ENCODE measurements at regions not wholly inside any gene's neighbourhood (a gene's known extent, or its start where the extent isn't known, plus 50 kb on each side); places are given as distances from the start of the nearest gene placed in this dataset.

DNA sequence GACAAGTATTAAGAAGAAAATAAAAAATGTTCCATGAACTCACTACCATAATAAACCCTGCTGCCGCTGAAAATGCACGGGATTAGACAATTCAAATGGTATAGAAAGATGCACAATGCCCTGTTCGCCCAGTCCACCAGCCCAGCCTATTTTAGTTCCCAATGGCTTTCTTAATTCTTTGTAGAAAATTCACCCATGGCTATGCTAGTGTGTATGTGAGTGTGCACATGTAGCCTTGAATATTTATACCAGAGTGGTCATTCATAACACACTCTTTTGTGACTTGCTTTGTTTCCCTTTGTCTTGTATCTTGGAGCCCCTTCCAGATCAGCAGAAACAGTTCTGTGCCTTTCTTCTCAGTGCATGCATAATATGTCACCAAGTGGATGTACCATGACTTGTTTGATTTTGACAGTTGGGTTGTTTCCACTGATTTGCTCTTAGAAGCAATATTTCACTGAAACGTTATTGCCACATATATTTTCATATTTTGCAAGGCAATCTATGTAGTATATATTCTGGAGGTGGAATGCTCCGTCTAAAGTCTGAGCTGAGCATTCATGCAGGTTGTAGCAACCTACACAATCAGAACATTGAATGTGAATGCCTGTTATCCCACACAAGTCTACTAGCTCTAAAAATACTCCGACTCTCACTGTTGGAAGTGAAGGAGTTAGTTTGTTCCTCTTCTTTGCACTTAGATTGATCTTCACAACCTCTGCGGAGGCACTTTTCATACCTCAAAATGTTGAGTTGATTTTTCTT lies 383.0 kb upstream of the EEF2KMT start:
- H3K27me3 Mint-ChIP-seq (ENCODE audit: low read depth): peaks cover 56% of the 10 kb centered on the region

GRCh38 chr16:5479926-5480325 lies 382.3 kb upstream of the EEF2KMT start:
- Mint-ChIP-seq H3K4me3 (no peak overlapping the region), H3K27me3 (ENCODE audit: low read depth) (peaks cover 58% of the 10 kb centered on the region), H3K4me1 (no peaks in the 10 kb centered on the region), H3K36me3 (no peaks in the 10 kb centered on the region), H3K9me3 (no peaks in the 10 kb centered on the region), H3K27ac (no peak overlapping the region)
- TF ChIP-seq, protein P1, sequence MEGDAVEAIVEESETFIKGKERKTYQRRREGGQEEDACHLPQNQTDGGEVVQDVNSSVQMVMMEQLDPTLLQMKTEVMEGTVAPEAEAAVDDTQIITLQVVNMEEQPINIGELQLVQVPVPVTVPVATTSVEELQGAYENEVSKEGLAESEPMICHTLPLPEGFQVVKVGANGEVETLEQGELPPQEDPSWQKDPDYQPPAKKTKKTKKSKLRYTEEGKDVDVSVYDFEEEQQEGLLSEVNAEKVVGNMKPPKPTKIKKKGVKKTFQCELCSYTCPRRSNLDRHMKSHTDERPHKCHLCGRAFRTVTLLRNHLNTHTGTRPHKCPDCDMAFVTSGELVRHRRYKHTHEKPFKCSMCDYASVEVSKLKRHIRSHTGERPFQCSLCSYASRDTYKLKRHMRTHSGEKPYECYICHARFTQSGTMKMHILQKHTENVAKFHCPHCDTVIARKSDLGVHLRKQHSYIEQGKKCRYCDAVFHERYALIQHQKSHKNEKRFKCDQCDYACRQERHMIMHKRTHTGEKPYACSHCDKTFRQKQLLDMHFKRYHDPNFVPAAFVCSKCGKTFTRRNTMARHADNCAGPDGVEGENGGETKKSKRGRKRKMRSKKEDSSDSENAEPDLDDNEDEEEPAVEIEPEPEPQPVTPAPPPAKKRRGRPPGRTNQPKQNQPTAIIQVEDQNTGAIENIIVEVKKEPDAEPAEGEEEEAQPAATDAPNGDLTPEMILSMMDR (IDR thresholded peaks at IDR 0.05; ENCODE audit: unreplicated experiment): no peak
- no peak for DNase-seq (ENCODE audit: low spot score in 2 of 2, unreplicated experiment in 2 of 2)

More for the DNA sequence above, 383.0 kb upstream of the EEF2KMT start:
- Mint-ChIP-seq H3K36me3 (no peaks in the 10 kb centered on the region), H3K27ac (no peak overlapping the region), H3K4me3 (no peak overlapping the region), H3K9me3 (no peaks in the 10 kb centered on the region), H3K4me1 (no peaks in the 10 kb centered on the region)
- TF ChIP-seq, protein P1 (IDR thresholded peaks at IDR 0.05; ENCODE audit: unreplicated experiment): no peak
- DNase-seq (ENCODE audit: low spot score in 2 of 2, unreplicated experiment in 2 of 2): no peak

DNA sequence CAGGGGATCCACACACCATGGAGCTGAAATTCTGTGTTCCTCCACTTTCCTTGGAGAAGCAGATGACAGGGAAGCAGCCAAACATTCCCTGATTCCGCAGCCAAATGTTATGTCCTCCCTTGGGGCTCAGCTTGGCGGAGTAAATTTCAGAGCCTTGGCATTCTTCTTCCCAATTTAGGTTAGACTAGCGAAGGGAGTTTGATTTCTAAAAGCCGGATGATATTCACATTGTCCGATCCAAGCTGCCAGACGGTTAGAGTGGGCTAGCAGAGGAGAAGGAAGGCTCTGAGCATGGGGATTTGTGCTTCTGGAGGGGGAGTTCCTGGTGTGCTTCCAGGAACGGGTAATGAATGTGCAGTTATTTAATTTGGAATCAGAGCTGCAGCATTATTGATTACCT lies 380.4 kb upstream of the EEF2KMT start:
- Mint-ChIP-seq H3K27ac (no peak overlapping the region), H3K36me3 (no peaks in the 10 kb centered on the region), H3K4me3 (no peak overlapping the region), H3K9me3 (no peaks in the 10 kb centered on the region), H3K4me1 (no peaks in the 10 kb centered on the region), H3K27me3 (ENCODE audit: low read depth) (peaks cover 55% of the 10 kb centered on the region)
- no peak for DNase-seq (ENCODE audit: low spot score in 2 of 2, unreplicated experiment in 2 of 2)
- TF ChIP-seq, protein P1 (IDR thresholded peaks at IDR 0.05; ENCODE audit: unreplicated experiment): no peak

DNA sequence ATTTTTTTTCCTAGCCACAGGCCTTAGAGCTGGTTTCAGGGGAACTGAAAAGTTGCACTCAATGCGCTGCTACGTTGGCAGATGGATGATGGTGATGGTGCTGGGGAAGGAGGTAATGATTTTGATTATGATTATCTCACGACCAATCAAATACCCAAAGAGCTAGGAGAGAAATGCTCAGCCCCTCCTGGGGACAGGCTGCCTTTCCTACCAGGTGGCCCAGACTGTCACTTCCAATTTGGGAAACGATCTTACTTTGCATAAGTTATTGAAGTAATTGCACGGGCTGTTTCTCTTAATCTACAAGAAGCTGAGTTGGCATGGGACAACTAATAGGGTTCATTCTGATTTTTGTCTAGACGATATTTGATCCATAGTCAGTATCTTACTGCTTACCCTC lies 379.7 kb upstream of the EEF2KMT start:
- TF ChIP-seq, protein P1 (IDR thresholded peaks at IDR 0.05; ENCODE audit: unreplicated experiment): no peak
- no peak overlapping the region for H3K27ac Mint-ChIP-seq
- no peaks in the 10 kb centered on the region for H3K36me3 Mint-ChIP-seq
- H3K4me1 Mint-ChIP-seq: no peaks in the 10 kb centered on the region
- no peak overlapping the region for H3K4me3 Mint-ChIP-seq
- H3K27me3 Mint-ChIP-seq (ENCODE audit: low read depth): peaks cover 56% of the 10 kb centered on the region
- DNase-seq (ENCODE audit: low spot score in 2 of 2, unreplicated experiment in 2 of 2): no peak
- H3K9me3 Mint-ChIP-seq: no peaks in the 10 kb centered on the region

GRCh38 chr16:5472552-5472951 lies 375.0 kb upstream of the EEF2KMT start:
- no peak overlapping the region for H3K27ac Mint-ChIP-seq
- TF ChIP-seq, protein P1 (IDR thresholded peaks at IDR 0.05; ENCODE audit: unreplicated experiment): no peak
- H3K9me3 Mint-ChIP-seq: no peaks in the 10 kb centered on the region
- peaks cover 37% of the 10 kb centered on the region for H3K27me3 Mint-ChIP-seq (ENCODE audit: low read depth)
- no peaks in the 10 kb centered on the region for H3K4me1 Mint-ChIP-seq
- H3K36me3 Mint-ChIP-seq: no peaks in the 10 kb centered on the region
- H3K4me3 Mint-ChIP-seq: no peak overlapping the region
- DNase-seq (ENCODE audit: low spot score in 2 of 2, unreplicated experiment in 2 of 2): no peak
